Gastrocnemius medialis (tissue), 4 donors: ENCODE measurements at regions not wholly inside any gene's neighbourhood (a gene's known extent, or its start where the extent isn't known, plus 50 kb on each side); places are given as distances from the start of the nearest gene placed in this dataset.

Experiments used
- CTCF ChIP-seq, 5 experiments: fragments of 450-650 bp in 3 of 5; fragments of 200-600 bp in 2 of 5; sonication (generic) in 2 of 5; IDR thresholded peaks in 4 of 5; conservative IDR thresholded peaks in 1 of 5; 1 replicate in 4 of 5; 2 replicates in 1 of 5; pipeline ENCODE4 v1.5.1; 2016 to 2019; ENCODE audit warnings: antibody characterized with exemption in 5 of 5, mild to moderate bottlenecking in 3 of 5, moderate library complexity in 3 of 5
- POLR2A ChIP-seq, 2 donors: fragments of 450-650 bp; IDR thresholded peaks; one replicate each; pipeline ENCODE4 v1.6.1; 2017; ENCODE audit warnings: antibody characterized with exemption in 2 of 2, mild to moderate bottlenecking in 2 of 2, moderate library complexity in 2 of 2

DNA sequence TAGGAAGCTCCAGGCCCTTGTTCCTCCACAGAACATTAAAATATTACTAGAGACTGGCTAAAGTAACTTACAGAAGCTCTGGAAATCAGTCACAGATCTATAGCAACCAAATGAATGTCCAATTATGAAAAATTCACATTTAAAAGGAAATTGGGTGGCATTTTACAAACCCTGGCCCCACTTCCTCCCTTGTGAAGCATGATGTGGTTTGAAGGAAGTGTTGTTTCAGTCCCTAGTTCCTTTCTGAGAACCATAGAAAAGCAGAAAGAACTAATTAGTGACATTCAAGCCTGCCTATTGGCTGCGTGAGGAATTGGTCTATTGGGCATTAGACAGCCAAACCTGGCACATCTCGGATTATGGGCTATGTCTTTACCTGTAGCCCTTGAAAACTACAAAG lies 649.7 kb upstream of the NEGR1 start:
- TF ChIP-seq POLR2A (IDR thresholded peaks at IDR 0.05) (no peak), CTCF (IDR thresholded peaks at IDR 0.05 in 4 of 5, conservative IDR thresholded peaks at IDR 0.05 in 1 of 5) (no peak)
